Peyer's patch (tissue), 4 donors: ENCODE measurements at regions not wholly inside any gene's neighbourhood (a gene's known extent, or its start where the extent isn't known, plus 50 kb on each side); places are given as distances from the start of the nearest gene placed in this dataset.

Experiments used
- POLR2A ChIP-seq, 2 donors: fragments of 450-650 bp; IDR thresholded peaks; one replicate each; pipeline ENCODE4 v1.5.1; 2017; ENCODE audit warnings: antibody characterized with exemption in 2 of 2, mild to moderate bottlenecking in 2 of 2, moderate library complexity in 2 of 2
- TF ChIP-seq, protein P1 (sequence below), 6 experiments: fragments of 450-650 bp in 4 of 6; fragments of 200-600 bp in 2 of 6; sonication (generic) in 1 of 6; IDR thresholded peaks; one replicate each; pipeline ENCODE4 v1.5.1; 2017 to 2019; ENCODE audit warnings: antibody characterized with exemption in 6 of 6, mild to moderate bottlenecking in 3 of 6, moderate library complexity in 1 of 6

GRCh38 chr12:41970744-41971143 lies 173.9 kb downstream of the GXYLT1 start:
- TF ChIP-seq, protein P1, sequence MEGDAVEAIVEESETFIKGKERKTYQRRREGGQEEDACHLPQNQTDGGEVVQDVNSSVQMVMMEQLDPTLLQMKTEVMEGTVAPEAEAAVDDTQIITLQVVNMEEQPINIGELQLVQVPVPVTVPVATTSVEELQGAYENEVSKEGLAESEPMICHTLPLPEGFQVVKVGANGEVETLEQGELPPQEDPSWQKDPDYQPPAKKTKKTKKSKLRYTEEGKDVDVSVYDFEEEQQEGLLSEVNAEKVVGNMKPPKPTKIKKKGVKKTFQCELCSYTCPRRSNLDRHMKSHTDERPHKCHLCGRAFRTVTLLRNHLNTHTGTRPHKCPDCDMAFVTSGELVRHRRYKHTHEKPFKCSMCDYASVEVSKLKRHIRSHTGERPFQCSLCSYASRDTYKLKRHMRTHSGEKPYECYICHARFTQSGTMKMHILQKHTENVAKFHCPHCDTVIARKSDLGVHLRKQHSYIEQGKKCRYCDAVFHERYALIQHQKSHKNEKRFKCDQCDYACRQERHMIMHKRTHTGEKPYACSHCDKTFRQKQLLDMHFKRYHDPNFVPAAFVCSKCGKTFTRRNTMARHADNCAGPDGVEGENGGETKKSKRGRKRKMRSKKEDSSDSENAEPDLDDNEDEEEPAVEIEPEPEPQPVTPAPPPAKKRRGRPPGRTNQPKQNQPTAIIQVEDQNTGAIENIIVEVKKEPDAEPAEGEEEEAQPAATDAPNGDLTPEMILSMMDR (IDR thresholded peaks at IDR 0.05): no peak
- no peak for TF ChIP-seq POLR2A (IDR thresholded peaks at IDR 0.05)
